Ovary (tissue), 3 donors: ENCODE measurements at regions not wholly inside any gene's neighbourhood (a gene's known extent, or its start where the extent isn't known, plus 50 kb on each side); places are given as distances from the start of the nearest gene placed in this dataset.

Experiments used
- POLR2A ChIP-seq: fragments of 450-650 bp; IDR thresholded peaks from one replicate; pipeline ENCODE4 v1.6.1; 2017; ENCODE audit warnings: antibody characterized with exemption, mild to moderate bottlenecking, moderate library complexity
- TF ChIP-seq, protein P1 (sequence below), 3 donors: fragments of 450-650 bp in 2 of 3; fragments of 200-600 bp in 1 of 3; IDR thresholded peaks; one replicate each; pipeline versions ENCODE4 v1.5.1 to v1.8.0; 2016 to 2022; ENCODE audit warnings: antibody characterized with exemption in 3 of 3, mild to moderate bottlenecking in 1 of 3
- donor health status: DM: no; HTN: no; CAD: no.

DNA sequence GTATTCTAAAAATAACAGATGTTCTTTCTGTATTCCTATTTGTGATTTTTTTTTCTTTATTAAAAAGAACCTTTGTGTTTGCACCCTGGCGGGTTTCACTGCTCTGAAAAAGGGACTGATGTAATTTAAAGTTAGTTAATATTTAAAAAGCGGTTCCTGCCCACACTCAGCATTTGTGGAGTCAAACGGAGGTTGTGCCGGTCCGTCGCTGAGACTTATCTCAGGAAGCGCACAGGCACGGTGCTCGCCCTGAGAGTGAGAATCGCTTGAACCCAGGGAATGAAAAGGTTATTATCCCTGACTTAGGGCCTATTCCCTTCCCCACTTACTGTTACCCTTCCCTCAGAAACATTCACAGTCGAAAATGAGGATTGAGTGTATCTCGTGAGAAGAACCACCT, 366.7 kb downstream of the THBS2 start:
- TF ChIP-seq, protein P1, sequence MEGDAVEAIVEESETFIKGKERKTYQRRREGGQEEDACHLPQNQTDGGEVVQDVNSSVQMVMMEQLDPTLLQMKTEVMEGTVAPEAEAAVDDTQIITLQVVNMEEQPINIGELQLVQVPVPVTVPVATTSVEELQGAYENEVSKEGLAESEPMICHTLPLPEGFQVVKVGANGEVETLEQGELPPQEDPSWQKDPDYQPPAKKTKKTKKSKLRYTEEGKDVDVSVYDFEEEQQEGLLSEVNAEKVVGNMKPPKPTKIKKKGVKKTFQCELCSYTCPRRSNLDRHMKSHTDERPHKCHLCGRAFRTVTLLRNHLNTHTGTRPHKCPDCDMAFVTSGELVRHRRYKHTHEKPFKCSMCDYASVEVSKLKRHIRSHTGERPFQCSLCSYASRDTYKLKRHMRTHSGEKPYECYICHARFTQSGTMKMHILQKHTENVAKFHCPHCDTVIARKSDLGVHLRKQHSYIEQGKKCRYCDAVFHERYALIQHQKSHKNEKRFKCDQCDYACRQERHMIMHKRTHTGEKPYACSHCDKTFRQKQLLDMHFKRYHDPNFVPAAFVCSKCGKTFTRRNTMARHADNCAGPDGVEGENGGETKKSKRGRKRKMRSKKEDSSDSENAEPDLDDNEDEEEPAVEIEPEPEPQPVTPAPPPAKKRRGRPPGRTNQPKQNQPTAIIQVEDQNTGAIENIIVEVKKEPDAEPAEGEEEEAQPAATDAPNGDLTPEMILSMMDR (IDR thresholded peaks at IDR 0.05), result no peak
- TF ChIP-seq POLR2A, result no peak
